ENCODE measurements at regions not wholly inside any gene's neighbourhood (a gene's known extent, or its start where the extent isn't known, plus 50 kb on each side); places are given as distances from the start of the nearest gene placed in this dataset.

GRCh38 chr14:65210118-65210821 lies 108.0 kb upstream of the MAX start:
- H4K20me1 ChIP-seq (ENCODE audit: insufficient read depth, low read length, poor library complexity, severe bottlenecking) = no peaks in the 10 kb centered on the region
- H3K36me3 ChIP-seq (ENCODE audit: insufficient read depth, low read length) = no peaks in the 10 kb centered on the region
- peak overlapping the region; percentile 39 for H3K9ac ChIP-seq (ENCODE audit: low read depth, low read length, poor library complexity, severe bottlenecking)
- H3F3A ChIP-seq (ENCODE audit: low read depth) = peaks cover 11% of the 10 kb centered on the region; the same call in 1 of the 2 replicates
- H3K4me2 ChIP-seq (ENCODE audit: low read depth, low read length, poor library complexity, severe bottlenecking) = peak overlapping the region; percentile 71
- peaks cover 62% of the 10 kb centered on the region for H3K4me1 ChIP-seq (ENCODE audit: insufficient read depth, low read length, poor library complexity, severe bottlenecking)
- no peaks in the 10 kb centered on the region for H3K9me3 ChIP-seq (ENCODE audit: insufficient read depth, low read depth, low read length)
- no peak overlapping the region for H2AFZ ChIP-seq (ENCODE audit: low read length)
- no peaks in the 10 kb centered on the region for H3K27me3 ChIP-seq (ENCODE audit: insufficient read depth, low read length, poor library complexity, severe bottlenecking)
- H3K4me3 ChIP-seq (ENCODE audit: low read length, poor library complexity, severe bottlenecking) = peak overlapping the region; percentile 50
- TF ChIP-seq EZH2phosphoT487 (IDR thresholded peaks at IDR 0.05; ENCODE audit: borderline replicate concordance) (no peak), CTCF (conservative IDR thresholded peaks at IDR 0.05; ENCODE audit: low read length) (no peak)
- no peaks in the 10 kb centered on the region for H3K79me2 ChIP-seq (ENCODE audit: insufficient read depth, low read length)
- H3K9me2 ChIP-seq (replicated peaks; ENCODE audit: low read depth, low read length) = no peaks in the 10 kb centered on the region

GRCh38 chr14:65210822-65211182 lies 108.5 kb upstream of the MAX start:
- Histone ChIP-seq H3K79me2 (ENCODE audit: insufficient read depth, low read length) (no peaks in the 10 kb centered on the region), H3K9me3 (ENCODE audit: insufficient read depth, low read depth, low read length) (no peaks in the 10 kb centered on the region), H3K4me2 (ENCODE audit: low read depth, low read length, poor library complexity, severe bottlenecking) (peak overlapping the region; percentile 71), H3K4me1 (ENCODE audit: insufficient read depth, low read length, poor library complexity, severe bottlenecking) (peaks cover 57% of the 10 kb centered on the region), H2AFZ (ENCODE audit: low read length) (no peak overlapping the region), H3K36me3 (ENCODE audit: insufficient read depth, low read length) (no peaks in the 10 kb centered on the region), H3F3A (ENCODE audit: low read depth) (peaks cover 11% of the 10 kb centered on the region; the same call in 1 of the 2 replicates), H3K9ac (ENCODE audit: low read depth, low read length, poor library complexity, severe bottlenecking) (peak overlapping the region; percentile 39), H3K9me2 (replicated peaks; ENCODE audit: low read depth, low read length) (no peaks in the 10 kb centered on the region), H3K4me3 (ENCODE audit: low read length, poor library complexity, severe bottlenecking) (peak overlapping the region; percentile 50), H3K27me3 (ENCODE audit: insufficient read depth, low read length, poor library complexity, severe bottlenecking) (no peaks in the 10 kb centered on the region), H4K20me1 (ENCODE audit: insufficient read depth, low read length, poor library complexity, severe bottlenecking) (no peaks in the 10 kb centered on the region)
- TF ChIP-seq CTCF (conservative IDR thresholded peaks at IDR 0.05; ENCODE audit: low read length) (no peak), EZH2phosphoT487 (IDR thresholded peaks at IDR 0.05; ENCODE audit: borderline replicate concordance) (no peak)

GRCh38 chr14:65211341-65211987 lies 109.1 kb upstream of the MAX start:
- peak overlapping the region; percentile 39 for H3K9ac ChIP-seq (ENCODE audit: low read depth, low read length, poor library complexity, severe bottlenecking)
- no peak for TF ChIP-seq EZH2phosphoT487 (IDR thresholded peaks at IDR 0.05; ENCODE audit: borderline replicate concordance)
- H4K20me1 ChIP-seq (ENCODE audit: insufficient read depth, low read length, poor library complexity, severe bottlenecking) = no peaks in the 10 kb centered on the region
- H3K9me2 ChIP-seq (replicated peaks; ENCODE audit: low read depth, low read length) = no peaks in the 10 kb centered on the region
- peaks cover 50% of the 10 kb centered on the region for H3K4me1 ChIP-seq (ENCODE audit: insufficient read depth, low read length, poor library complexity, severe bottlenecking)
- H2AFZ ChIP-seq (ENCODE audit: low read length) = no peak overlapping the region
- peaks cover 11% of the 10 kb centered on the region; the same call in 1 of the 2 replicates for H3F3A ChIP-seq (ENCODE audit: low read depth)
- H3K79me2 ChIP-seq (ENCODE audit: insufficient read depth, low read length) = no peaks in the 10 kb centered on the region
- H3K27me3 ChIP-seq (ENCODE audit: insufficient read depth, low read length, poor library complexity, severe bottlenecking) = no peaks in the 10 kb centered on the region
- H3K9me3 ChIP-seq (ENCODE audit: insufficient read depth, low read depth, low read length) = no peaks in the 10 kb centered on the region
- no peaks in the 10 kb centered on the region for H3K36me3 ChIP-seq (ENCODE audit: insufficient read depth, low read length)
- H3K4me2 ChIP-seq (ENCODE audit: low read depth, low read length, poor library complexity, severe bottlenecking) = peak overlapping the region; percentile 71
- H3K4me3 ChIP-seq (ENCODE audit: low read length, poor library complexity, severe bottlenecking) = no peak overlapping the region
